ENCODE measurements at regions not wholly inside any gene's neighbourhood (a gene's known extent, or its start where the extent isn't known, plus 50 kb on each side); places are given as distances from the start of the nearest gene placed in this dataset.

DNA sequence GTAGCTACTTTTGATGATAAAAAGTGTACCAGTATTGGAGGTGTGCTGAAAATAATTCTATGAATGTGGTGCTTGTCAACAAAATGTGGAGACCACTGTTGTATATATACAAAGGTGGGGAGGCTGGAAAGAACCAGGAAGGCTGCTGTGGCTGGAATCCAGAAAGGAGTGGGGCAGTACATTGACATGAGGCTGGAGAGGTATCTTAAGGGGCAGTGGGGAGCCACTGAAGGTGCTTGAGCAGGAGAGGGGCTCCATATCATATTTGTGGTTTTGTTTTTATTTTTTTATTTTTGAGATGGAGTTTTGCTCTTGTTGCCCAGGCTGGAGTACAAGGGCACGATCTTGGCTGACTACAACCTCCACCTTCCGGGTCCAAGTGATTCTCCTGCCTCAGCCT lies 87.9 kb upstream of the NEURL1B start:
- H3K4me1 ChIP-seq (replicated peaks in 1 of 2; ENCODE audit: control insufficient read depth in 2 of 2, insufficient read depth in 2 of 2, low read length in 2 of 2) = no peaks in the 10 kb centered on the region
- 0% methylated on average over 2 of the region's 2 CpGs for WGBS (ENCODE audit: insufficient coverage, low coverage, missing lambda C conversion rate)
- ATAC-seq (no peak), FAIRE-seq (no peak), DNase-seq (ENCODE audit: extremely low read depth in 1 of 4, low spot score in 3 of 4) (no peak)
- no TSS peak for BruUV-seq (replicated peaks)
- H2AFZ ChIP-seq (ENCODE audit: low read depth, low read length) = no peak overlapping the region
- H3K27me3 ChIP-seq (ENCODE audit: control insufficient read depth in 2 of 2, insufficient read depth in 2 of 2, low read length in 2 of 2) = peaks cover 45 to 94% of the 10 kb centered on the region in 2 experiments
- H3K27ac ChIP-seq (ENCODE audit: extremely low read depth, low read depth, low read length) = no peak overlapping the region
- in situ Hi-C loops (cut with MboI) (no loop called here), intact Hi-C loops (cut with micrococcal nuclease) (no loop called here)
- H3K36me3 ChIP-seq (ENCODE audit: control insufficient read depth, insufficient read depth, low read length) = no peaks in the 10 kb centered on the region
- H4K20me1 ChIP-seq (replicated peaks; ENCODE audit: control insufficient read depth, insufficient read depth, low read length) = no peaks in the 10 kb centered on the region
- H3K9me3 ChIP-seq (replicated peaks; ENCODE audit: control insufficient read depth, insufficient read depth, low read depth, low read length) = no peaks in the 10 kb centered on the region
- CTCF ChIA-PET (ENCODE audit: low intra/inter-chr PET ratio) = no interaction called here
- no peak overlapping the region for H3K4me2 ChIP-seq (ENCODE audit: insufficient read depth, low read length)
- no peaks in the 10 kb centered on the region for H3K79me2 ChIP-seq (ENCODE audit: control insufficient read depth, insufficient read depth, low read length)
- H3K4me3 ChIP-seq = no peak overlapping the region
- TF ChIP-seq RB1 (IDR thresholded peaks at IDR 0.05; ENCODE audit: low read depth) (no peak), ETS2 (tag; IDR thresholded peaks at IDR 0.05; ENCODE audit: borderline replicate concordance, poor library complexity, severe bottlenecking) (no peak)
- POLR2A ChIA-PET = interaction anchor here (0.6 kb wide), 1 partner anchor 259 kb away, joined by 3 read pairs; no protein-coding TSS in a partner anchor
- H3K9ac ChIP-seq (ENCODE audit: insufficient read depth in 1 of 2, low read depth in 2 of 2, low read length in 2 of 2) = no peak overlapping the region
- no peaks in the 10 kb centered on the region for H3K9me1 ChIP-seq (ENCODE audit: control insufficient read depth, insufficient read depth, low read length)

DNA sequence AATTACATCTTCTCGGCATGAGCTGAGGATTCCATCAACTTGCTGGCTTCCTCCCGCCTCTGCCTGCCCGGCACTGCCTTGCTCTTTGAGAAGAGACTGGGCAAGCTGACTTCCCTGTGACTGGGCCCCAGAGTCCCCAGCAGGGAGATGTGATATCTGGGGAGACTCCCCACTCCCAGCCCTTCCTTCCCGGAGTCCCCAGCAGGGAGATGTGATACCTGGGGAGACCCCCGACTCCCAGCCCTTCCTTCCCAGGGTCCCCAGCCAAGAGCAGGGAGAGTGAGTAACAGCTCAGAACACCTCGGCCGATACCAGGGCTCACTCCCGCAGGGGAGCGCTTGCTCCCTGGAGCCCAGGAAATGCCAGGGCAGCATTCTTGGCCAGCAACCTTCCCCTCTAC lies 90.1 kb upstream of the NEURL1B start:
- FAIRE-seq (no peak), ATAC-seq (no peak), DNase-seq (ENCODE audit: extremely low read depth in 1 of 4, low spot score in 3 of 4) (no peak)
- in situ Hi-C loops (cut with MboI) (no loop called here), intact Hi-C loops (cut with micrococcal nuclease) (no loop called here)
- Histone ChIP-seq H3K4me2 (ENCODE audit: insufficient read depth, low read length) (no peak overlapping the region), H3K9ac (ENCODE audit: insufficient read depth in 1 of 2, low read depth in 2 of 2, low read length in 2 of 2) (no peak overlapping the region), H3K27ac (ENCODE audit: extremely low read depth, low read depth, low read length) (no peak overlapping the region), H2AFZ (ENCODE audit: low read depth, low read length) (no peak overlapping the region), H3K4me3 (no peak overlapping the region), H3K27me3 (ENCODE audit: control insufficient read depth in 2 of 2, insufficient read depth in 2 of 2, low read length in 2 of 2) (peaks cover 30 to 93% of the 10 kb centered on the region in 2 experiments; a peak in 4 of 5 replicates), H3K79me2 (ENCODE audit: control insufficient read depth, insufficient read depth, low read length) (no peaks in the 10 kb centered on the region), H3K36me3 (ENCODE audit: control insufficient read depth, insufficient read depth, low read length) (no peaks in the 10 kb centered on the region), H3K4me1 (replicated peaks in 1 of 2; ENCODE audit: control insufficient read depth in 2 of 2, insufficient read depth in 2 of 2, low read length in 2 of 2) (no peaks in the 10 kb centered on the region), H4K20me1 (replicated peaks; ENCODE audit: control insufficient read depth, insufficient read depth, low read length) (peaks cover 4% of the 10 kb centered on the region; the same call in 1 of the 2 replicates), H3K9me3 (replicated peaks; ENCODE audit: control insufficient read depth, insufficient read depth, low read depth, low read length) (no peaks in the 10 kb centered on the region), H3K9me1 (ENCODE audit: control insufficient read depth, insufficient read depth, low read length) (no peaks in the 10 kb centered on the region)
- WGBS (ENCODE audit: insufficient coverage, low coverage, missing lambda C conversion rate) = 0% methylated on average over 5 of the region's 9 CpGs
- POLR2A ChIA-PET = interaction anchor here (0.5 to 0.6 kb wide), 2 partner anchors 30 to 31 kb away, joined by 3 to 4 read pairs; no protein-coding TSS in a partner anchor
- BruUV-seq (replicated peaks) = no TSS peak
- CTCF ChIA-PET (ENCODE audit: low intra/inter-chr PET ratio) = no interaction called here
- no peak for TF ChIP-seq MCM5 (IDR thresholded peaks at IDR 0.05; ENCODE audit: low read depth)
- TF ChIP-seq, protein P1, sequence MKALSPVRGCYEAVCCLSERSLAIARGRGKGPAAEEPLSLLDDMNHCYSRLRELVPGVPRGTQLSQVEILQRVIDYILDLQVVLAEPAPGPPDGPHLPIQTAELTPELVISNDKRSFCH (CRISPR knock-in tag; IDR thresholded peaks at IDR 0.05) = no peak
- TF ChIP-seq, protein P1 (tag; IDR thresholded peaks at IDR 0.05) = no peak
- no peak for TF ChIP-seq ZNF324 (CRISPR knock-in tag; IDR thresholded peaks at IDR 0.05)
- no peak for TF ChIP-seq NCOA4 (IDR thresholded peaks at IDR 0.05; ENCODE audit: partially characterized antibody)
- TF ChIP-seq, protein P2, sequence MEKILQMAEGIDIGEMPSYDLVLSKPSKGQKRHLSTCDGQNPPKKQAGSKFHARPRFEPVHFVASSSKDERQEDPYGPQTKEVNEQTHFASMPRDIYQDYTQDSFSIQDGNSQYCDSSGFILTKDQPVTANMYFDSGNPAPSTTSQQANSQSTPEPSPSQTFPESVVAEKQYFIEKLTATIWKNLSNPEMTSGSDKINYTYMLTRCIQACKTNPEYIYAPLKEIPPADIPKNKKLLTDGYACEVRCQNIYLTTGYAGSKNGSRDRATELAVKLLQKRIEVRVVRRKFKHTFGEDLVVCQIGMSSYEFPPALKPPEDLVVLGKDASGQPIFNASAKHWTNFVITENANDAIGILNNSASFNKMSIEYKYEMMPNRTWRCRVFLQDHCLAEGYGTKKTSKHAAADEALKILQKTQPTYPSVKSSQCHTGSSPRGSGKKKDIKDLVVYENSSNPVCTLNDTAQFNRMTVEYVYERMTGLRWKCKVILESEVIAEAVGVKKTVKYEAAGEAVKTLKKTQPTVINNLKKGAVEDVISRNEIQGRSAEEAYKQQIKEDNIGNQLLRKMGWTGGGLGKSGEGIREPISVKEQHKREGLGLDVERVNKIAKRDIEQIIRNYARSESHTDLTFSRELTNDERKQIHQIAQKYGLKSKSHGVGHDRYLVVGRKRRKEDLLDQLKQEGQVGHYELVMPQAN (IDR thresholded peaks at IDR 0.05; ENCODE audit: borderline replicate concordance) = no peak
- no peak for TF ChIP-seq MBD2 (IDR thresholded peaks at IDR 0.05; ENCODE audit: borderline replicate concordance, low read depth)
- TF ChIP-seq NR2C1 (IDR thresholded peaks at IDR 0.05) = no peak
- no peak for TF ChIP-seq NR2C1 (tag; IDR thresholded peaks at IDR 0.05)
- TF ChIP-seq, protein P3, sequence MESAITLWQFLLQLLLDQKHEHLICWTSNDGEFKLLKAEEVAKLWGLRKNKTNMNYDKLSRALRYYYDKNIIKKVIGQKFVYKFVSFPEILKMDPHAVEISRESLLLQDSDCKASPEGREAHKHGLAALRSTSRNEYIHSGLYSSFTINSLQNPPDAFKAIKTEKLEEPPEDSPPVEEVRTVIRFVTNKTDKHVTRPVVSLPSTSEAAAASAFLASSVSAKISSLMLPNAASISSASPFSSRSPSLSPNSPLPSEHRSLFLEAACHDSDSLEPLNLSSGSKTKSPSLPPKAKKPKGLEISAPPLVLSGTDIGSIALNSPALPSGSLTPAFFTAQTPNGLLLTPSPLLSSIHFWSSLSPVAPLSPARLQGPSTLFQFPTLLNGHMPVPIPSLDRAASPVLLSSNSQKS (CRISPR knock-in tag; IDR thresholded peaks at IDR 0.05) = no peak
- TF ChIP-seq MECOM (CRISPR knock-in tag; IDR thresholded peaks at IDR 0.05) = no peak
- no peak for TF ChIP-seq NR1H2 (CRISPR knock-in tag; IDR thresholded peaks at IDR 0.05)
- TF ChIP-seq SMAD3 (CRISPR knock-in tag; conservative IDR thresholded peaks at IDR 0.05) = no peak
- TF ChIP-seq HLTF (IDR thresholded peaks at IDR 0.05) = no peak
